Hepatocyte (in vitro differentiated cells): ENCODE measurements at regions not wholly inside any gene's neighbourhood (a gene's known extent, or its start where the extent isn't known, plus 50 kb on each side); places are given as distances from the start of the nearest gene placed in this dataset.
"Not testable (repeated sequence)": the region's sequence is repeated elsewhere in the genome, so short reads cannot be mapped to it uniquely, and the experiment has no call there.

Experiments
- EZH2 ChIP-seq: fragments of 200-600 bp; sonication (generic); IDR thresholded peaks from 2 replicates; pipeline ENCODE4 v1.6.1; 2016; ENCODE audit warnings: antibody characterized with exemption, mild to moderate bottlenecking, borderline replicate concordance
- TF ChIP-seq, protein P1 (sequence below): fragments of 200-600 bp; sonication (generic); IDR thresholded peaks from 2 replicates; pipeline ENCODE4 v1.5.1; 2016; ENCODE audit warnings: antibody characterized with exemption, mild to moderate bottlenecking; ENCODE audit not compliant: poor library complexity

DNA sequence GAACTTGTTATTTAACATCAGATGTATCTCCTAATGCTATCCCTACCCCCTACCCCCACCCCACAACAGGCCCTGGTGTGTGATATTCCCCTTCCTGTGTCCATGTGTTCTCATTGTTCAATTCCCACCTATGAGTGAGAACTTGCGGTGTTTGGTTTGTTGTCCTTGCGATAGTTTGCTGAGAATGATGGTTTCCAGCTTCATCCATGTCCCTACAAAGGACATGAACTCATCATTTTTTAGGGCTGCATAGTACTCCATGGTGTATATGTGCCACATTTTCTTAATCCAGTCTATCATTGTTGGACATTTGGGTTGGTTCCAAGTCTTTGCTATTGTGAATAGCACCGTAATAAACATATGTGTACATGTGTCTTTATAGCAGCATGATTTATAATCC is 1379.2 kb downstream of the FSCB start:
- not testable (repeated sequence) for TF ChIP-seq EZH2
- TF ChIP-seq, protein P1, sequence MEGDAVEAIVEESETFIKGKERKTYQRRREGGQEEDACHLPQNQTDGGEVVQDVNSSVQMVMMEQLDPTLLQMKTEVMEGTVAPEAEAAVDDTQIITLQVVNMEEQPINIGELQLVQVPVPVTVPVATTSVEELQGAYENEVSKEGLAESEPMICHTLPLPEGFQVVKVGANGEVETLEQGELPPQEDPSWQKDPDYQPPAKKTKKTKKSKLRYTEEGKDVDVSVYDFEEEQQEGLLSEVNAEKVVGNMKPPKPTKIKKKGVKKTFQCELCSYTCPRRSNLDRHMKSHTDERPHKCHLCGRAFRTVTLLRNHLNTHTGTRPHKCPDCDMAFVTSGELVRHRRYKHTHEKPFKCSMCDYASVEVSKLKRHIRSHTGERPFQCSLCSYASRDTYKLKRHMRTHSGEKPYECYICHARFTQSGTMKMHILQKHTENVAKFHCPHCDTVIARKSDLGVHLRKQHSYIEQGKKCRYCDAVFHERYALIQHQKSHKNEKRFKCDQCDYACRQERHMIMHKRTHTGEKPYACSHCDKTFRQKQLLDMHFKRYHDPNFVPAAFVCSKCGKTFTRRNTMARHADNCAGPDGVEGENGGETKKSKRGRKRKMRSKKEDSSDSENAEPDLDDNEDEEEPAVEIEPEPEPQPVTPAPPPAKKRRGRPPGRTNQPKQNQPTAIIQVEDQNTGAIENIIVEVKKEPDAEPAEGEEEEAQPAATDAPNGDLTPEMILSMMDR: not testable (repeated sequence)
